ENCODE measurements at regions not wholly inside any gene's neighbourhood (a gene's known extent, or its start where the extent isn't known, plus 50 kb on each side); places are given as distances from the start of the nearest gene placed in this dataset.

GRCh38 chr2:139969323-139969722 lies 1189.1 kb upstream of the NXPH2 start:
- H3K27ac ChIP-seq = no peak overlapping the region
- intact Hi-C loops (cut with DNase I) = no loop called here
- ATAC-seq = no peak
- no peak for TF ChIP-seq CTCF (IDR thresholded peaks at IDR 0.05)
- no peaks in the 10 kb centered on the region for H3K9me3 ChIP-seq
- no peak for FAIRE-seq
- 46 to 63% methylated on average over 3 of the region's 3 CpGs for WGBS, 2 donors
- H3K27me3 ChIP-seq = no peaks in the 10 kb centered on the region
- no peaks in the 10 kb centered on the region for H3K36me3 ChIP-seq
- H3K4me3 ChIP-seq = no peak overlapping the region
- no peaks in the 10 kb centered on the region for H3K4me1 ChIP-seq
- DNase-seq = no peak

GRCh38 chr2:139968588-139968987 lies 1188.4 kb upstream of the NXPH2 start:
- intact Hi-C loops (cut with DNase I) = no loop called here
- no peaks in the 10 kb centered on the region for H3K36me3 ChIP-seq
- no peaks in the 10 kb centered on the region for H3K27me3 ChIP-seq
- H3K4me1 ChIP-seq = no peaks in the 10 kb centered on the region
- 55 to 71% methylated on average over 5 of the region's 5 CpGs for WGBS, 2 donors
- H3K27ac ChIP-seq = no peak overlapping the region
- TF ChIP-seq CTCF (IDR thresholded peaks at IDR 0.05) = no peak
- no peak for DNase-seq
- H3K9me3 ChIP-seq = no peaks in the 10 kb centered on the region
- no peak overlapping the region for H3K4me3 ChIP-seq
- no peak for FAIRE-seq
- no peak for ATAC-seq

GRCh38 chr2:139967665-139968064 lies 1187.5 kb upstream of the NXPH2 start:
- intact Hi-C loops (cut with DNase I) = no loop called here
- Histone ChIP-seq H3K27me3 (no peaks in the 10 kb centered on the region), H3K36me3 (no peaks in the 10 kb centered on the region), H3K9me3 (no peaks in the 10 kb centered on the region), H3K4me3 (no peak overlapping the region), H3K4me1 (no peaks in the 10 kb centered on the region), H3K27ac (no peak overlapping the region)
- ATAC-seq = no peak
- TF ChIP-seq CTCF (IDR thresholded peaks at IDR 0.05) = no peak
- DNase-seq = no peak
- FAIRE-seq = no peak
- 29 to 31% methylated on average over 1 of the region's 1 CpG for WGBS, 2 donors

GRCh38 chr2:139964721-139965440 lies 1184.7 kb upstream of the NXPH2 start:
- 61 to 66% methylated on average over 3 of the region's 3 CpGs for WGBS, 2 donors
- no peaks in the 10 kb centered on the region for H3K27me3 ChIP-seq
- H3K36me3 ChIP-seq = no peaks in the 10 kb centered on the region
- FAIRE-seq (no peak), DNase-seq (no peak), ATAC-seq (no peak)
- no peak overlapping the region for H3K27ac ChIP-seq
- H3K9me3 ChIP-seq = no peaks in the 10 kb centered on the region
- TF ChIP-seq CTCF (IDR thresholded peaks at IDR 0.05) = no peak
- intact Hi-C loops (cut with DNase I) = no loop called here
- no peaks in the 10 kb centered on the region for H3K4me1 ChIP-seq
- no peak overlapping the region for H3K4me3 ChIP-seq

- Histone ChIP-seq H3K4me3 (no peak overlapping the region), H3K36me3 (no peaks in the 10 kb centered on the region), H3K4me1 (no peaks in the 10 kb centered on the region), H3K9me3 (no peaks in the 10 kb centered on the region), H3K27ac (no peak overlapping the region), H3K27me3 (no peaks in the 10 kb centered on the region)
- WGBS, 2 donors = 61 to 65% methylated on average over 10 of the region's 10 CpGs
- ATAC-seq = no peak
- FAIRE-seq = no peak
- intact Hi-C loops (cut with DNase I) = no loop called here
- TF ChIP-seq CTCF (IDR thresholded peaks at IDR 0.05) = no peak
- DNase-seq = no peak
Observed at GRCh38 chr2:139963863-139964355, 1183.7 kb upstream of the NXPH2 start.

Measured in pancreas (tissue), 10 donors.